Esophagus muscularis mucosa (tissue), 4 donors: ENCODE measurements at regions not wholly inside any gene's neighbourhood (a gene's known extent, or its start where the extent isn't known, plus 50 kb on each side); places are given as distances from the start of the nearest gene placed in this dataset.

Source experiments
- DNase-seq: peaks from one replicate; pipeline ENCODE4 v3.0.0-alpha.2; 2017; ENCODE audit errors: extremely low spot score
- H3K27ac ChIP-seq, 4 donors: fragments of 200-600 bp; sonication (generic); replicated peaks in 1 of 4; 1 replicate in 3 of 4; 2 replicates in 1 of 4; pipeline ENCODE4 v1.5.1; 2016 to 2019; ENCODE audit warnings: mild to moderate bottlenecking in 1 of 4
- H3K27me3 ChIP-seq, 4 donors: fragments of 200-600 bp; sonication (generic); one replicate each; pipeline versions ENCODE4 v1.5.1 to v1.6.0; 2016 to 2019
- H3K36me3 ChIP-seq, 4 donors: fragments of 200-600 bp; sonication (generic); one replicate each; pipeline ENCODE4 v1.5.1; 2016 to 2019
- H3K4me1 ChIP-seq, 4 donors: fragments of 200-600 bp; sonication (generic); one replicate each; pipeline ENCODE4 v1.5.1; 2016 to 2019
- H3K4me3 ChIP-seq, 4 donors: fragments of 200-600 bp; sonication (generic); 1 replicate in 2 of 4; 2 replicates in 2 of 4; pipeline ENCODE4 v1.5.1; 2016 to 2019; ENCODE audit warnings: mild to moderate bottlenecking in 4 of 4, moderate library complexity in 1 of 4
- H3K9me3 ChIP-seq, 4 donors: fragments of 200-600 bp; sonication (generic); 1 replicate in 3 of 4; 2 replicates in 1 of 4; pipeline ENCODE4 v1.5.1; 2016 to 2019
- CTCF ChIP-seq, 3 experiments: fragments of 200-600 bp in 2 of 3; fragments of 450-650 bp in 1 of 3; sonication (generic) in 2 of 3; IDR thresholded peaks; one replicate each; pipeline ENCODE4 v1.5.1; 2017 to 2019; ENCODE audit warnings: antibody characterized with exemption in 3 of 3, mild to moderate bottlenecking in 2 of 3, moderate library complexity in 1 of 3
- EP300 ChIP-seq: sonication (generic); formaldehyde crosslinking; IDR thresholded peaks from one replicate; pipeline ENCODE4 v1.6.1; 2017; ENCODE audit warnings: antibody characterized with exemption
- POLR2A ChIP-seq: fragments of 450-650 bp; IDR thresholded peaks from one replicate; pipeline ENCODE4 v1.6.1; 2017; ENCODE audit warnings: antibody characterized with exemption, moderate library complexity, mild to moderate bottlenecking, low read depth
- POLR2AphosphoS5 ChIP-seq, 2 donors: sonication (generic); formaldehyde crosslinking; IDR thresholded peaks; one replicate each; pipeline ENCODE4 v1.6.1; 2017; ENCODE audit warnings: antibody characterized with exemption in 2 of 2
- WGBS: methylation state at CpG from one replicate; pipeline ENCODE4 v1.1.5; 2018; 5-methylcytosine and 5-hydroxymethylcytosine counted together
- intact Hi-C: fragments of 100-400 bp; cut with DNase I; formaldehyde crosslinking; loops from one replicate; pipeline ENCODE4 v1.15.1; 2023

- 0% methylated on average over 20 of the region's 54 CpGs for whole genome bisulfite sequencing
- no peak for DNase-seq
Observed at GRCh38 chr12:24562771-24563431, 386.0 kb downstream of the BCAT1 start.

GRCh38 chr12:24561882-24562770, 386.8 kb downstream of the BCAT1 start:
- TF ChIP-seq POLR2A (no peak), POLR2AphosphoS5 (IDR thresholded peaks at IDR 0.05) (no peak), CTCF (IDR thresholded peaks at IDR 0.05) (no peak), EP300 (no peak)
- under 1% methylated on average over 41 of the region's 76 CpGs for WGBS
- Histone ChIP-seq H3K9me3 (no peaks in the 10 kb centered on the region), H3K4me3 (peak overlapping the region; percentile 68 to 85 (median 78)), H3K27ac (peak overlapping the region; percentile 75 to 84 (median 80)), H3K4me1 (peaks cover 0 to 29% (median 21%) of the 10 kb centered on the region in 4 donors), H3K36me3 (no peaks in the 10 kb centered on the region), H3K27me3 (peaks cover 0 to 28% (median 3%) of the 10 kb centered on the region in 4 donors)
- intact Hi-C loops, result no loop called here
- DNase-seq, result no peak

More at GRCh38 chr12:24562771-24563431, 386.0 kb downstream of the BCAT1 start:
- H3K4me1 ChIP-seq, result peaks cover 0 to 29% (median 21%) of the 10 kb centered on the region in 4 donors
- H3K4me3 ChIP-seq, result peak overlapping the region; percentile 68 to 85 (median 78)
- peak overlapping the region; percentile 75 to 84 (median 80) for H3K27ac ChIP-seq
- H3K36me3 ChIP-seq, result no peaks in the 10 kb centered on the region
- intact Hi-C loops, result no loop called here
- TF ChIP-seq POLR2AphosphoS5 (IDR thresholded peaks at IDR 0.05) (no peak), POLR2A (no peak), EP300 (no peak), CTCF (IDR thresholded peaks at IDR 0.05) (no peak)
- H3K27me3 ChIP-seq, result peaks cover 0 to 28% (median 3%) of the 10 kb centered on the region in 4 donors
- H3K9me3 ChIP-seq, result no peaks in the 10 kb centered on the region

- peak overlapping the region; percentile 68 to 85 (median 78) for H3K4me3 ChIP-seq
- H3K9me3 ChIP-seq, result no peaks in the 10 kb centered on the region
- H3K4me1 ChIP-seq, result peaks cover 0 to 29% (median 21%) of the 10 kb centered on the region in 4 donors
- no peak for TF ChIP-seq POLR2A
- no peak for TF ChIP-seq POLR2AphosphoS5 (IDR thresholded peaks at IDR 0.05)
- TF ChIP-seq CTCF (IDR thresholded peaks at IDR 0.05), result no peak
- no peak for TF ChIP-seq EP300
- H3K27me3 ChIP-seq, result peaks cover 0 to 22% (median 3%) of the 10 kb centered on the region in 4 donors
- intact Hi-C loops, result no loop called here
- WGBS, result 1% methylated on average over 15 of the region's 15 CpGs
- no peaks in the 10 kb centered on the region for H3K36me3 ChIP-seq
- H3K27ac ChIP-seq, result peak overlapping the region; percentile 75 to 84 (median 80)
- no peak for DNase-seq
Observed at GRCh38 chr12:24561411-24561871, 387.5 kb downstream of the BCAT1 start.

GRCh38 chr12:24560831-24561271, 388.1 kb downstream of the BCAT1 start:
- WGBS, result 27% methylated on average over 2 of the region's 2 CpGs
- Histone ChIP-seq H3K4me3 (peak overlapping the region; percentile 68 to 85 (median 78)), H3K4me1 (peaks cover 0 to 29% (median 21%) of the 10 kb centered on the region in 4 donors), H3K36me3 (no peaks in the 10 kb centered on the region), H3K9me3 (no peaks in the 10 kb centered on the region), H3K27me3 (peaks cover 0 to 20% (median 3%) of the 10 kb centered on the region in 4 donors), H3K27ac (peak overlapping the region; percentile 75 to 84 (median 80))
- intact Hi-C loops, result no loop called here
- DNase-seq, result no peak
- TF ChIP-seq CTCF (IDR thresholded peaks at IDR 0.05), result no peak
- no peak for TF ChIP-seq EP300
- no peak for TF ChIP-seq POLR2AphosphoS5 (IDR thresholded peaks at IDR 0.05)
- no peak for TF ChIP-seq POLR2A
